ENCODE measurements at regions not wholly inside any gene's neighbourhood (a gene's known extent, or its start where the extent isn't known, plus 50 kb on each side); places are given as distances from the start of the nearest gene placed in this dataset.

- no peak for TF ChIP-seq POLR2A (IDR thresholded peaks at IDR 0.05)
- no peak for TF ChIP-seq CTCF (IDR thresholded peaks at IDR 0.05)
- TF ChIP-seq POLR2AphosphoS5 (IDR thresholded peaks at IDR 0.05; ENCODE audit: insufficient read depth in 1 of 2, low read depth in 1 of 2): no peak
Measured at GRCh38 chr4:133865612-133866327, 335.8 kb downstream of the PABPC4L start.
